ENCODE measurements at regions not wholly inside any gene's neighbourhood (a gene's known extent, or its start where the extent isn't known, plus 50 kb on each side); places are given as distances from the start of the nearest gene placed in this dataset.

DNA sequence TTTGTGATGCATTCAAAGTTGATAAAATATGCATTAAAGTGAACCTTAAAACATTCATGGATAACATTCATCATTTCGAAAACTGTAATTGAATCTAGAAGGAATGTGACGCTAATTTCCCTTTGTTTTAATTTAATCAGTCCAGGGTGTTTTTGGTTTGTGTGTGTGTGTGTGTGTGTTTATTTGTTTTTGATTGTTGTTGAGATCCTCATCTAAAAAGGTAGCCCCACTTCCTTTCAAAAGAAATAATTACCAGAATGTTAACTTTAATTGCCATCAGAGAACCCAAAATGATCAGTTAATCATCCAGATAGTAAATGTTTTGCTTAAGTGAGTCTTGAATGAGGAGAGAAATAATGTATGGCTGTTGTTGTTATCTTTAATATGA lies 74.5 kb upstream of the PTPRZ1 start:
- H3K36me3 ChIP-seq, result no peaks in the 10 kb centered on the region
- H3K27me3 ChIP-seq, result no peaks in the 10 kb centered on the region
- H3K4me3 ChIP-seq, result no peak overlapping the region
- intact Hi-C loops (cut with DNase I), result no loop called here
- TF ChIP-seq, protein P1, sequence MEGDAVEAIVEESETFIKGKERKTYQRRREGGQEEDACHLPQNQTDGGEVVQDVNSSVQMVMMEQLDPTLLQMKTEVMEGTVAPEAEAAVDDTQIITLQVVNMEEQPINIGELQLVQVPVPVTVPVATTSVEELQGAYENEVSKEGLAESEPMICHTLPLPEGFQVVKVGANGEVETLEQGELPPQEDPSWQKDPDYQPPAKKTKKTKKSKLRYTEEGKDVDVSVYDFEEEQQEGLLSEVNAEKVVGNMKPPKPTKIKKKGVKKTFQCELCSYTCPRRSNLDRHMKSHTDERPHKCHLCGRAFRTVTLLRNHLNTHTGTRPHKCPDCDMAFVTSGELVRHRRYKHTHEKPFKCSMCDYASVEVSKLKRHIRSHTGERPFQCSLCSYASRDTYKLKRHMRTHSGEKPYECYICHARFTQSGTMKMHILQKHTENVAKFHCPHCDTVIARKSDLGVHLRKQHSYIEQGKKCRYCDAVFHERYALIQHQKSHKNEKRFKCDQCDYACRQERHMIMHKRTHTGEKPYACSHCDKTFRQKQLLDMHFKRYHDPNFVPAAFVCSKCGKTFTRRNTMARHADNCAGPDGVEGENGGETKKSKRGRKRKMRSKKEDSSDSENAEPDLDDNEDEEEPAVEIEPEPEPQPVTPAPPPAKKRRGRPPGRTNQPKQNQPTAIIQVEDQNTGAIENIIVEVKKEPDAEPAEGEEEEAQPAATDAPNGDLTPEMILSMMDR (IDR thresholded peaks at IDR 0.05), result no peak
- H3K4me1 ChIP-seq, result no peaks in the 10 kb centered on the region
- no peak overlapping the region for H3K27ac ChIP-seq
- no peak for DNase-seq
- no peak for ATAC-seq
- H3K9me3 ChIP-seq, result no peaks in the 10 kb centered on the region

DNA sequence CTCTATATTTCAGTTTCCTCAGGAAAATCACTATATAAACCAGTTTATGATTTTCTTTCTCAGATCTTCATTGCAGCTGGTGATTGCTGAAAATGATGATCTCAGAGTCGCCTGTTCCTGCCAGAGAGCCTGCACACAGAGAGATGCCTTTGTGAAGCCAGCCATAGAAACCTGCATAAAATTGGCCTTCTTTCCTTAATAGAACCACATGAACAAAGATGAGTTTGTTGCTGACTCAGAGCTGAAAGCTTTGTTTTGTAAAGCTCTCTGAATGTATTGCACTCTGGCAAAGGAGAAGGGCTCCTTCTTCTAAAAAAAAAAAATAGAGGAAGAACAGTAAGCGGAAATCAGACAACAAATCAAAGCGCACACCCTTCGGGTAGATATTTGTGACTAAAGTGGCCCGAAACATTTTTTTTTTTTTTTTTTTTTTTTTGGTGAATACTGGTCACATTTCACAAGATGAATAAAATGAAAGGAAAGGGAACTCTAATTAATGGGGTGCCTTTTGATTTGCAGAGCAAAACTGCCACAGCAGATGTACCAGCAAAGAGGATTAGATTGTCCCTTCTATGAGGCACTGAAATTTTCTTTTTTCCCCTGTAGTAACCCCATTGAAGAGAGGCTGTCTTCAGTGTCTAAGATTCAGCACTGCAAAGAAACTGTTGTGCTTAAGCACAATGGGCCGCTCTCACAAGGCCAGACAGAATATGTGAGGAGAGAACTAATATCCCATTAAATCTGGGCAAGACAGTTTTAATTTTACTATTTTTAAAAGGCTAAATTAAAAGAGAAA lies 75.1 kb upstream of the PTPRZ1 start:
- Histone ChIP-seq H3K4me1 (no peaks in the 10 kb centered on the region), H3K27me3 (no peaks in the 10 kb centered on the region), H3K36me3 (no peaks in the 10 kb centered on the region), H3K27ac (no peak overlapping the region), H3K4me3 (no peak overlapping the region), H3K9me3 (no peaks in the 10 kb centered on the region)
- intact Hi-C loops (cut with DNase I), result no loop called here
- ATAC-seq (no peak), DNase-seq (no peak)
- TF ChIP-seq, protein P1 (IDR thresholded peaks at IDR 0.05), result no peak

DNA sequence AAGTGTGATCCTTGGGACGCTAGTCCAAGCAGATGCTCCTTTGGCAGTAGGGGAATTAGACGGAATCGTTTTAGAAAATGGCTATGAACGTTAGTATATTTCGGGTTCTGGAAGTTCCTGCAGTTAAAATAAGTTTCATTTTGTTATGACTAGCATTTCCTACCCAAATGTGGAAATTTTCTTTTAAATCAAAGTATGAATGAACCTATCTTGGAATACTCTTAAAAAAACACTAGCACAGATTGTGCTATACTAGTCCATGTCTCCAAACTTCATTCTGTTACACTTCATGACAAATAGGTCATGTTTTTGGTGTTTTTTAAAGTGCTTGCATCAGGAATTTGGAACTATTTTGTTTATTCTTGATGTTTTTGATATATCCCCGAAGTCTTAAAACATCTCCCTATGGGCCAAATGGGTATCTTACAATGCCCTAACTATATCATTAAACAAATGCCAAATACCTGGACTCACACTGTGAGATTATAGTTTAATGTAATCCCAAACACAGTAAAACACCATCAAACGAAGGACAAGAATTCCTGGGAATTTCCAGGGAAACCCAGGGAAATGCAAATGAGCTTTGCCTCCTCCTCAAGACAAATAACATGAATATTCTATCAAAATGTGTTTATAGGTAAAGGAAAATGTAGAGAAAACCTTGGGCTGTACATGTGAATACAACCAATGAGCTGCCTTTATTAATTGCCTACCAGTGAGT lies 75.9 kb upstream of the PTPRZ1 start:
- intact Hi-C loops (cut with DNase I), result no loop called here
- H3K36me3 ChIP-seq, result no peaks in the 10 kb centered on the region
- no peak overlapping the region for H3K4me3 ChIP-seq
- no peaks in the 10 kb centered on the region for H3K9me3 ChIP-seq
- H3K27ac ChIP-seq, result no peak overlapping the region
- TF ChIP-seq, protein P1 (IDR thresholded peaks at IDR 0.05), result no peak
- DNase-seq (no peak), ATAC-seq (no peak)
- no peaks in the 10 kb centered on the region for H3K27me3 ChIP-seq
- H3K4me1 ChIP-seq, result no peaks in the 10 kb centered on the region

DNA sequence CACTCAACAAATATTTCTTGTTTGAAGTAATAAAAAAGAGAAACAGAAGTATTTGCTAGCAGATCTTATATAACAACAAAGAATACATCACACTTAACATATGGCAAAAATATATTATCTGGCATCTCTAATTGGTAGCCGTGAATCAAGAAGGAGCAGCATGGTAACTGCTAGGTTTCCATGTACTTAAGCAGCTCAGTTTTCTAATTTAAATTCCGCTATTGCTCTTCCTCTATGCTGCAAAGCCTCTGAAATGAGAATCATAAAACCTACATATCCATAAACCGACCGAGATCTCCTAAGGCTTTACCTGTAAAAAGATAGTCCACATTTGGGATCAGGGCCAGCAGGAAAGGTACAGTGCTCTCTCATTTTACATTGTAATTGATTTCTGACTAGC lies 76.6 kb upstream of the PTPRZ1 start:
- Histone ChIP-seq H3K4me1 (no peaks in the 10 kb centered on the region), H3K27me3 (no peaks in the 10 kb centered on the region), H3K9me3 (no peaks in the 10 kb centered on the region), H3K36me3 (no peaks in the 10 kb centered on the region), H3K4me3 (no peak overlapping the region), H3K27ac (no peak overlapping the region)
- TF ChIP-seq, protein P1 (IDR thresholded peaks at IDR 0.05), result no peak
- ATAC-seq, result no peak
- intact Hi-C loops (cut with DNase I), result no loop called here
- DNase-seq, result no peak

DNA sequence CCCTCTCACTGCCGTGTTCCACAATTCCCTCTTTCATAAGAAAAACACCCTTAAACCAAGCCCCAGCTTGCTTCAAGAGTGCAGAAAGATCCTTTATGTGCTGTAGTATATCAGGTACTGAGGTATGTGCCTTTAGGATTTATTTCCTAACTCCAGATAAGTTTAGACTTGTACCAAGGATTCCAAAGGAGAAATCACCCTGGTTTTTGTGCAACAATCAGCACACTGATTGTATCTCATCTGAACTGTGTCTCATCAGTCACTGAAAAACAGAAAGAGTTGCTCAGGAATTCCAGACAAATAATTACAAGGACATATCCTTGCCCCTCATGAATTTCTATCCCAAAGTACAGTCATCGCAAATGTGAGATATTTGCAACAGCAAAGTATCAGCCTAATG lies 77.2 kb upstream of the PTPRZ1 start:
- intact Hi-C loops (cut with DNase I), result no loop called here
- no peaks in the 10 kb centered on the region for H3K36me3 ChIP-seq
- TF ChIP-seq, protein P1 (IDR thresholded peaks at IDR 0.05), result no peak
- no peaks in the 10 kb centered on the region for H3K4me1 ChIP-seq
- no peak overlapping the region for H3K4me3 ChIP-seq
- H3K27ac ChIP-seq, result no peak overlapping the region
- no peaks in the 10 kb centered on the region for H3K27me3 ChIP-seq
- DNase-seq (no peak), ATAC-seq (no peak)
- H3K9me3 ChIP-seq, result no peaks in the 10 kb centered on the region

Data from upper lobe of right lung (tissue), 1 donor.